Breast epithelium (tissue), 4 donors: ENCODE measurements at regions not wholly inside any gene's neighbourhood (a gene's known extent, or its start where the extent isn't known, plus 50 kb on each side); places are given as distances from the start of the nearest gene placed in this dataset.

ENCODE experiments used
- DNase-seq, 2 donors: peaks; one replicate each; pipeline ENCODE4 v3.0.0-alpha.2; 2019; ENCODE audit warnings: low spot score in 2 of 2
- H3K27ac ChIP-seq, 2 donors: fragments of 200-600 bp; sonication (generic) in 1 of 2; one replicate each; pipeline ENCODE4 v1.5.1; 2016 to 2019; ENCODE audit warnings: mild to moderate bottlenecking in 1 of 2
- H3K27me3 ChIP-seq, 2 donors: fragments of 200-600 bp; sonication (generic) in 1 of 2; one replicate each; pipeline versions ENCODE4 v1.5.1 to v1.6.0; 2017 to 2019; ENCODE audit warnings: control low read depth in 1 of 2, mild to moderate bottlenecking in 1 of 2
- H3K36me3 ChIP-seq: fragments of 200-600 bp; one replicate; pipeline ENCODE4 v1.5.1; 2019
- H3K4me1 ChIP-seq, 2 donors: fragments of 200-600 bp; sonication (generic); one replicate each; pipeline ENCODE4 v1.5.1; 2016 to 2019; ENCODE audit warnings: control low read depth in 1 of 2
- H3K4me3 ChIP-seq, 3 donors: fragments of 200-600 bp; sonication (generic); 1 replicate in 2 of 3; 2 replicates in 1 of 3; pipeline ENCODE4 v1.5.1; 2016 to 2019; ENCODE audit warnings: mild to moderate bottlenecking in 3 of 3, moderate library complexity in 2 of 3
- H3K9me3 ChIP-seq, 2 donors: fragments of 200-600 bp; sonication (generic) in 1 of 2; one replicate each; pipeline ENCODE4 v1.5.1; 2016 to 2019; ENCODE audit warnings: control low read depth in 1 of 2
- CTCF ChIP-seq, 3 donors: fragments of 450-650 bp; IDR thresholded peaks; one replicate each; pipeline ENCODE4 v1.5.1; 2016 to 2017; ENCODE audit warnings: antibody characterized with exemption in 3 of 3, mild to moderate bottlenecking in 3 of 3, moderate library complexity in 3 of 3
- POLR2A ChIP-seq: fragments of 450-650 bp; IDR thresholded peaks from one replicate; pipeline ENCODE4 v1.6.1; 2016; ENCODE audit warnings: antibody characterized with exemption, mild to moderate bottlenecking, moderate library complexity
- POLR2AphosphoS5 ChIP-seq, 3 donors: sonication (generic); formaldehyde crosslinking; IDR thresholded peaks; one replicate each; pipeline ENCODE4 v1.6.1; 2017; ENCODE audit warnings: antibody characterized with exemption in 3 of 3
- intact Hi-C: fragments of 100-400 bp; cut with DNase I; formaldehyde crosslinking; loops from one replicate; pipeline ENCODE4 v1.15.1; 2023; ENCODE audit warnings: low total_unique reads

GRCh38 chr6:169990095-169991030, 238.9 kb downstream of the ERMARD start:
- Histone ChIP-seq H3K36me3 (no peaks in the 10 kb centered on the region), H3K9me3 (no peaks in the 10 kb centered on the region), H3K27ac (no peak overlapping the region), H3K4me1 (no peaks in the 10 kb centered on the region), H3K27me3 (no peaks in the 10 kb centered on the region), H3K4me3 (no peak overlapping the region)
- no peak for DNase-seq
- TF ChIP-seq POLR2AphosphoS5 (IDR thresholded peaks at IDR 0.05): no peak
- no peak for TF ChIP-seq CTCF (IDR thresholded peaks at IDR 0.05)
- TF ChIP-seq POLR2A: no peak
- intact Hi-C loops: no loop called here

DNA sequence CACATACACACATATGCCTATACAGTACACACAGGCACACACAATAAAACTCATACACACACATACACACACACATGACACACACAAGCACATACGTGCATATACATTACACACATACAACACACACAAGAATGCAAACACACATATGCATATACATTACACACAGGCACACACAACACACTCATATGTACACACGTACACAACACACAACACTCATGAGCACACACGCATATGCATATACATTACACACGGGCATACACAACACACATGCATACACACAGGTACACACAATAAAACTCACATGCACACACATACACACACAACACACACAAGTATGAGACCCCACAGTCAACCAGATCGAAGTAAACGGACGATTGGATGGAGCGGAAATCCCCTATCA, 238.2 kb downstream of the ERMARD start:
- no peak overlapping the region for H3K4me3 ChIP-seq
- no peak for TF ChIP-seq POLR2AphosphoS5 (IDR thresholded peaks at IDR 0.05)
- no peak for TF ChIP-seq CTCF (IDR thresholded peaks at IDR 0.05)
- TF ChIP-seq POLR2A: no peak
- H3K27me3 ChIP-seq: no peaks in the 10 kb centered on the region
- H3K27ac ChIP-seq: no peak overlapping the region
- H3K9me3 ChIP-seq: no peaks in the 10 kb centered on the region
- H3K36me3 ChIP-seq: no peaks in the 10 kb centered on the region
- no peaks in the 10 kb centered on the region for H3K4me1 ChIP-seq
- DNase-seq: no peak
- intact Hi-C loops: loop anchor here (2.0 kb wide), 1 partner anchor 57 kb away; no protein-coding TSS in a partner anchor

GRCh38 chr6:169988769-169989550, 237.5 kb downstream of the ERMARD start:
- Histone ChIP-seq H3K36me3 (no peaks in the 10 kb centered on the region), H3K4me1 (no peaks in the 10 kb centered on the region)
- DNase-seq: no peak

DNA sequence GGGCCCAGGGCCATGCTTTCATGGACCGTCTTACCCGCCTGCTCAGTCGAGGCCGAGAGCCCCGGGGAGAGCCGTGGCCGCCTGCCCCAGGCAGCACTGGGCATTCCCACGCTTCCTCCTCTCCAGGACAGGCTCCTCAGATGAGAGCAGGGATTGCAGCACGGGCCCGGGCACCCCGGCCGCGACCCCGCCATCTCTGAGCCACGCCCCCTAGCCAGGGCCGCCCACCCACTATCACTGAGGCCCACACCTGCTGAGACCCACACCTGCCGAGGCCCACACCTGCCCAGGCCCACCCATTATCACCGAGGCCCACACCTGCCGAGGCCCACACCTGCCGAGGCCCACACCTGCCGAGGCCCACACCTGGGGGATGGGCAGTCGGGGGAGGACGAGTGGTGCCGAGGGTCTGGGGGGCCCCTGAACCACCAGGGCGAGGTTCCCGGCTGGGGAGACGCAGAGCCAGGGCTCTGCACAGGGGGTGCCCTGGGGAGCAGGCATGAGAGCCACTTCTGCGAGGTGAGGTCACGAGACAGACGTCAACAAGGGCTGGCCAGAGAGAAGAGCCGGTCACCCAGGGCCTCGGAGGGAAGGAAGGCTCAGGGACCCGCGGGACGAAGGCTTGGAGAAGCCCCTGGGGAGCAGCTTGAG, 235.6 kb downstream of the ERMARD start:
- H3K36me3 ChIP-seq: no peaks in the 10 kb centered on the region
- no peak for DNase-seq
- H3K9me3 ChIP-seq: no peaks in the 10 kb centered on the region
- no peak for TF ChIP-seq POLR2AphosphoS5 (IDR thresholded peaks at IDR 0.05)
- no peak for TF ChIP-seq CTCF (IDR thresholded peaks at IDR 0.05)
- no peak for TF ChIP-seq POLR2A
- H3K27ac ChIP-seq: no peak overlapping the region
- intact Hi-C loops: no loop called here
- no peaks in the 10 kb centered on the region for H3K4me1 ChIP-seq
- no peaks in the 10 kb centered on the region for H3K27me3 ChIP-seq
- no peak overlapping the region for H3K4me3 ChIP-seq

More at GRCh38 chr6:169988769-169989550, 237.5 kb downstream of the ERMARD start:
- H3K9me3 ChIP-seq: no peaks in the 10 kb centered on the region
- no peak overlapping the region for H3K4me3 ChIP-seq
- no peak overlapping the region for H3K27ac ChIP-seq
- TF ChIP-seq CTCF (IDR thresholded peaks at IDR 0.05): no peak
- TF ChIP-seq POLR2AphosphoS5 (IDR thresholded peaks at IDR 0.05): no peak
- TF ChIP-seq POLR2A: no peak
- H3K27me3 ChIP-seq: no peaks in the 10 kb centered on the region
- intact Hi-C loops: loop anchor here (2.0 kb wide), 1 partner anchor 58 kb away; no protein-coding TSS in a partner anchor
